Posterior cingulate gyrus (tissue), 11 donors: ENCODE measurements at regions not wholly inside any gene's neighbourhood (a gene's known extent, or its start where the extent isn't known, plus 50 kb on each side); places are given as distances from the start of the nearest gene placed in this dataset.

Source experiments
- DNase-seq, 10 donors: peaks; one replicate each; pipeline versions ENCODE4 v3.0.0 to v3.0.0-alpha.2; 2020 to 2021; ENCODE audit warnings: mixed read lengths in 3 of 10
- intact Hi-C: fragments of 100-400 bp; cut with DNase I; formaldehyde crosslinking; loops from one replicate; pipeline ENCODE4 v1.15.1; 2023

- no peak for DNase-seq
- intact Hi-C loops, result no loop called here
Measured at GRCh38 chr2:60116161-60116875, 437.1 kb downstream of the BCL11A start.

- intact Hi-C loops, result no loop called here
- DNase-seq, result no peak
Measured at GRCh38 chr2:60109744-60110143, 443.7 kb downstream of the BCL11A start.

GRCh38 chr2:60106836-60107529 is 446.5 kb downstream of the BCL11A start:
- DNase-seq, result no peak
- intact Hi-C loops, result no loop called here

- DNase-seq, result peak in 5 of 10 donors; percentile 16 to 86 (median 76)
- intact Hi-C loops, result no loop called here
Measured at GRCh38 chr2:60105906-60106305, 447.5 kb downstream of the BCL11A start.

GRCh38 chr2:60104514-60105505 is 448.6 kb downstream of the BCL11A start:
- intact Hi-C loops, result loop anchor here (1.0 kb wide), 1 partner anchor 26 kb away; no protein-coding TSS in a partner anchor
- DNase-seq, result no peak

- intact Hi-C loops, result no loop called here
- DNase-seq, result no peak
Measured at GRCh38 chr2:60100034-60100433, 453.4 kb downstream of the BCL11A start.

GRCh38 chr2:60098996-60099395 is 454.5 kb downstream of the BCL11A start:
- DNase-seq, result no peak
- intact Hi-C loops, result no loop called here

GRCh38 chr2:60097298-60097697 is 456.2 kb downstream of the BCL11A start:
- DNase-seq, result peak in 3 of 10 donors; percentile 5 to 75 (median 25)
- intact Hi-C loops, result no loop called here

- intact Hi-C loops, result no loop called here
- DNase-seq, result no peak
Measured at GRCh38 chr2:60096556-60096955, 456.9 kb downstream of the BCL11A start.

- intact Hi-C loops, result no loop called here
- no peak for DNase-seq
Measured at GRCh38 chr2:60095903-60096302, 457.6 kb downstream of the BCL11A start.

GRCh38 chr2:60095202-60095815 is 458.1 kb downstream of the BCL11A start:
- intact Hi-C loops, result no loop called here
- DNase-seq, result no peak

- no peak for DNase-seq
- intact Hi-C loops, result no loop called here
Measured at GRCh38 chr2:60094450-60094929, 459.0 kb downstream of the BCL11A start.

GRCh38 chr2:60092781-60093180 is 460.7 kb downstream of the BCL11A start:
- no peak for DNase-seq
- intact Hi-C loops, result no loop called here

- no peak for DNase-seq
- intact Hi-C loops, result no loop called here
Measured at GRCh38 chr2:60091894-60092293, 461.6 kb downstream of the BCL11A start.

- no peak for DNase-seq
Measured at GRCh38 chr2:60091266-60091665, 462.2 kb downstream of the BCL11A start.

GRCh38 chr2:60079562-60079961 is 473.9 kb downstream of the BCL11A start:
- intact Hi-C loops, result loop anchor here (1.0 kb wide), 1 partner anchor 25 kb away; no protein-coding TSS in a partner anchor

More at GRCh38 chr2:60091266-60091665, 462.2 kb downstream of the BCL11A start:
- intact Hi-C loops, result no loop called here

GRCh38 chr2:60075048-60075447 is 478.4 kb downstream of the BCL11A start:
- intact Hi-C loops, result no loop called here
- no peak for DNase-seq

More at GRCh38 chr2:60079562-60079961, 473.9 kb downstream of the BCL11A start:
- no peak for DNase-seq

- no peak for DNase-seq
- intact Hi-C loops, result no loop called here
Measured at GRCh38 chr2:60073201-60073600, 480.3 kb downstream of the BCL11A start.

GRCh38 chr2:60072609-60073008 is 480.8 kb downstream of the BCL11A start:
- intact Hi-C loops, result no loop called here
- DNase-seq, result no peak

GRCh38 chr2:60071490-60071831 is 482.0 kb downstream of the BCL11A start:
- DNase-seq, result no peak
- intact Hi-C loops, result no loop called here
